Transverse colon (tissue), 4 donors: ENCODE measurements at regions not wholly inside any gene's neighbourhood (a gene's known extent, or its start where the extent isn't known, plus 50 kb on each side); places are given as distances from the start of the nearest gene placed in this dataset.

Source experiments
- DNase-seq: peaks from one replicate; pipeline ENCODE4 v3.0.0-alpha.2; 2019
- H3K27ac ChIP-seq, 4 donors: fragments of 200-600 bp; sonication (generic); 2 replicates each; pipeline ENCODE4 v1.5.1; 2016 to 2018; ENCODE audit warnings: inconsistent platforms in 4 of 4
- H3K27me3 ChIP-seq: fragments of 200-600 bp; sonication (generic); 2 replicates; pipeline ENCODE4 v1.5.1; 2017; ENCODE audit warnings: inconsistent platforms
- H3K36me3 ChIP-seq, 4 donors: fragments of 200-600 bp; sonication (generic); 2 replicates each; pipeline ENCODE4 v1.5.1; 2017 to 2019; ENCODE audit warnings: inconsistent platforms in 4 of 4
- H3K4me1 ChIP-seq, 4 donors: fragments of 200-600 bp; sonication (generic); 2 replicates each; pipeline ENCODE4 v1.5.1; 2017 to 2020; ENCODE audit warnings: inconsistent platforms in 4 of 4
- H3K4me3 ChIP-seq, 4 donors: fragments of 200-600 bp; sonication (generic); 1 replicate in 1 of 4; 2 replicates in 3 of 4; pipeline versions ENCODE4 v1.5.1 to v1.6.1; 2017 to 2019; ENCODE audit warnings: inconsistent platforms in 4 of 4
- H3K9me3 ChIP-seq, 2 donors: fragments of 200-600 bp; sonication (generic); 2 replicates each; pipeline ENCODE4 v1.5.1; 2017 to 2019; ENCODE audit warnings: inconsistent platforms in 2 of 2
- CTCF ChIP-seq, 5 experiments: fragments of 200-600 bp in 3 of 5; fragments of 450-650 bp in 2 of 5; sonication (generic) in 3 of 5; IDR thresholded peaks; 1 replicate in 2 of 5; 2 replicates in 3 of 5; pipeline ENCODE4 v1.5.1; 2016 to 2017; ENCODE audit warnings: antibody characterized with exemption in 5 of 5, inconsistent platforms in 3 of 5, mild to moderate bottlenecking in 2 of 5, moderate library complexity in 1 of 5
- EP300 ChIP-seq: sonication (generic); formaldehyde crosslinking; IDR thresholded peaks from one replicate; pipeline ENCODE4 v1.6.1; 2017; ENCODE audit warnings: antibody characterized with exemption, low read depth
- POLR2A ChIP-seq: fragments of 450-650 bp; IDR thresholded peaks from one replicate; pipeline ENCODE4 v1.6.1; 2016; ENCODE audit warnings: antibody characterized with exemption, mild to moderate bottlenecking, moderate library complexity
- POLR2AphosphoS5 ChIP-seq, 3 donors: sonication (generic); formaldehyde crosslinking; IDR thresholded peaks; one replicate each; pipeline ENCODE4 v1.6.1; 2016; ENCODE audit warnings: antibody characterized with exemption in 3 of 3
- WGBS, 2 donors: methylation state at CpG; one replicate each; pipeline ENCODE4 v1.1.5; 2018; ENCODE audit warnings: low coverage in 1 of 2; 5-methylcytosine and 5-hydroxymethylcytosine counted together
- in situ Hi-C, 4 donors: fragments of 200-750 bp; cut with MboI; loops; one replicate each; pipeline versions ENCODE4 v1.15.0 to v1.15.1; 2017; ENCODE audit warnings: low sequenced_read_pairs in 3 of 4, low pct_ligation_motif_present in 1 of 4, low pct_unique_long_range_greater_than_20kb in 1 of 4
- intact Hi-C: fragments of 100-400 bp; cut with DNase I; formaldehyde crosslinking; loops from one replicate; pipeline ENCODE4 v1.15.1; 2023; ENCODE audit warnings: low total_unique reads

DNA sequence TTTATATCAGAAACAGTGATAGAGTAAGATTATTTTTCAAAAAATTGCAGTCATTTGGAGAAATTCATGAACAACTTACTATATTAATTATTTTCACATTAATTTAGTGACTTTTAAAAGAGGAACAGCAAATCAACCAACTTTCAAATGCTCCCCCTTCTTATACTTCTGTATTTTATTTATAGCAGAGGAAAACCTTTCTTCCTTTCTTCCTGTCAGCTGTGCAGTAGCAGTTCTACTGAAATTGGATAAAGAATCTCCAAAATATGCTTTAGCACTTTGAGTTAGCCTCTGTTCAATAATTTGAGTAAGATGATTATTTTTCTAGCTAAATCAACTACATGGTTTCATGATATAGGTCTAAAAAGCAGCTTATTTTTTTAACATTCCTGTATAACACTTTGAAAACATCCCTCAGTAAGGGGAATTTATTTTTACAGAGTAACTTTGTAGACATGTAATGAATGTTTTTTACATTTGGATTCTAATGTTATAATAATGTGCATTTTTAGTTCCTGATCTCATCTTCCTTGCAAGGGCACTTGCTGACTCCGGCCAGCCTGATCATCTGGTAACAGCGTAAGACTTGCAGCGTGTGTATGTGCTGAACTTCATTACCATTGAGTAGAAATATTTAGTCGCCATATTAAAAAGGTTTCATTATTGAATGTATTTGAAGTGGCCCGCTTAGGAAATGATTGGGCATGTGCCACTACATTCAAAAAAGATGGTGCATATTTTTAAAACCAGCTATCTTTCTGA is 158.3 kb upstream of the HDAC9 start:
- TF ChIP-seq POLR2A = no peak
- TF ChIP-seq POLR2AphosphoS5 (IDR thresholded peaks at IDR 0.05) = no peak
- TF ChIP-seq EP300 = no peak
- TF ChIP-seq CTCF (IDR thresholded peaks at IDR 0.05) = no peak

DNA sequence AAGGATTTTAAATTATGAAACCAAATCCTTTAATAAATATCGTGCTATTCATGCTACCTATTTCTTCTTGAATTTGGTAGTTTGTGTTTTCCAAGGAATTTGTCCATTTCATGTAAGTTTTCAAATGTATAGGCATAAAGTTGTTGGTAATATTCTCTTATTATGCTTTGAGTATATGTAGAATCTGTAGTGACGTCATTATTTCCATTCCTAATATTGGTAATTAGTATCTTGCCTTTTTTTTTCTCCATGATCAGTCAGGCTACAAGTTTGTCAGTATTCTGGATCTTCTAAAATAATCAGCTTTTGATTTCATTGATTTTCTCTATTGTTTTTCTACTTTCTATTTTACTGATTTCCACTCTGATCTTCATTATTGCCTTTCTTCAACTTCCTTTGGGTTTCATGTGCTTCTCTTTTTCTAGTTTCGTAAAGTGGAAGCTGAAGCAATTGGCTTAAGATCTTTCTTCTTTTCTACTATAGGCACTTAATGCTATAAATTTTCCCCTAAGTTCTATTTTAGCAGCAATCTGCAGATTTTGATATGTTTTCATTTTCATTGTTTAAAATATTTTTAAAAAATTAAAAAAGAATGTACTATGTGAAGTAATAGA is 156.5 kb upstream of the HDAC9 start:
- H3K4me3 ChIP-seq = no peak overlapping the region
- H3K27me3 ChIP-seq = no peaks in the 10 kb centered on the region
- no peak overlapping the region for H3K27ac ChIP-seq
- no peaks in the 10 kb centered on the region for H3K4me1 ChIP-seq
- intact Hi-C loops = no loop called here
- no peak for DNase-seq
- TF ChIP-seq POLR2AphosphoS5 (IDR thresholded peaks at IDR 0.05) (no peak), POLR2A (no peak), EP300 (no peak), CTCF (IDR thresholded peaks at IDR 0.05) (no peak)
- 85% methylated on average over 3 of the region's 3 CpGs for WGBS, 2 donors
- H3K36me3 ChIP-seq = no peaks in the 10 kb centered on the region
- H3K9me3 ChIP-seq = no peaks in the 10 kb centered on the region
- in situ Hi-C loops = loop anchor here in 3 of 4 donors (25.0 kb wide), 5 partner anchors 127 to 723 kb away; no protein-coding TSS in a partner anchor

More for the DNA sequence above, 158.3 kb upstream of the HDAC9 start:
- Histone ChIP-seq H3K36me3 (no peaks in the 10 kb centered on the region), H3K4me3 (no peak overlapping the region), H3K9me3 (no peaks in the 10 kb centered on the region), H3K4me1 (no peaks in the 10 kb centered on the region), H3K27me3 (no peaks in the 10 kb centered on the region), H3K27ac (no peak overlapping the region)
- intact Hi-C loops = no loop called here
- 72 to 89% methylated on average over 5 of the region's 5 CpGs for WGBS, 2 donors
- in situ Hi-C loops = loop anchor here in 3 of 4 donors (25.0 kb wide), 5 partner anchors 125 to 725 kb away; no protein-coding TSS in a partner anchor
- no peak for DNase-seq

- no peaks in the 10 kb centered on the region for H3K9me3 ChIP-seq
- H3K4me3 ChIP-seq = no peak overlapping the region
- no peaks in the 10 kb centered on the region for H3K36me3 ChIP-seq
- no peak for TF ChIP-seq POLR2AphosphoS5 (IDR thresholded peaks at IDR 0.05)
- no peak for TF ChIP-seq EP300
- TF ChIP-seq CTCF (IDR thresholded peaks at IDR 0.05) = no peak
- TF ChIP-seq POLR2A = no peak
- no peaks in the 10 kb centered on the region for H3K4me1 ChIP-seq
- intact Hi-C loops (no loop called here), in situ Hi-C loops (loop anchor here (10.0 to 25.0 kb wide), 6 partner anchors 129 to 721 kb away; no protein-coding TSS in a partner anchor)
- no peaks in the 10 kb centered on the region for H3K27me3 ChIP-seq
- 76 to 100% methylated on average over 2 of the region's 2 CpGs for WGBS, 2 donors
- no peak for DNase-seq
- no peak overlapping the region for H3K27ac ChIP-seq
Observed at GRCh38 chr7:18341756-18342155, 153.8 kb upstream of the HDAC9 start.

DNA sequence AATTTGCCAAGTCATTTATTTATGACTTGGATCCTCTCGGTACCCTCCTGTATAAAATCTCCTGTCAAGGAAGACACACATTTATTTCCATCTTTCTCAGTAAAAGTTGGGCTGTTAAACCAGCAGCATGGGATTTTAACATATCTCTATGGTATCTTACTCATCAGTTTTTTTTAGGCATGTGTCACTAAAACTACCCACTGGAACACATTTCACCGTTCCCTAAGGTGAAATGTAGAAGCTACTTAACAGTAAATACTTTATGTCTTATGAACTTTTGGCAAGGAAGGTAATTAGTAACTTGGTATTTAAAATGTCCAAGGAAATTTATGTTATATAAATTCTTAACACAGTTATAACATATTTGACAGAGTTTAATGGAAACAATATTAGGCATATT is 152.5 kb upstream of the HDAC9 start:
- Histone ChIP-seq H3K27ac (no peak overlapping the region), H3K4me1 (no peaks in the 10 kb centered on the region), H3K9me3 (no peaks in the 10 kb centered on the region), H3K36me3 (no peaks in the 10 kb centered on the region), H3K4me3 (no peak overlapping the region), H3K27me3 (no peaks in the 10 kb centered on the region)
- in situ Hi-C loops = loop anchor here (10.0 to 25.0 kb wide), 6 partner anchors 131 to 719 kb away; no protein-coding TSS in a partner anchor
- WGBS, 2 donors = 76 to 79% methylated on average over 2 of the region's 2 CpGs
- no peak for TF ChIP-seq EP300
- TF ChIP-seq CTCF (IDR thresholded peaks at IDR 0.05) = no peak
- TF ChIP-seq POLR2A = no peak
- TF ChIP-seq POLR2AphosphoS5 (IDR thresholded peaks at IDR 0.05) = no peak
- no peak for DNase-seq
- intact Hi-C loops = no loop called here
